ENCODE measurements at regions not wholly inside any gene's neighbourhood (a gene's known extent, or its start where the extent isn't known, plus 50 kb on each side); places are given as distances from the start of the nearest gene placed in this dataset.

DNA sequence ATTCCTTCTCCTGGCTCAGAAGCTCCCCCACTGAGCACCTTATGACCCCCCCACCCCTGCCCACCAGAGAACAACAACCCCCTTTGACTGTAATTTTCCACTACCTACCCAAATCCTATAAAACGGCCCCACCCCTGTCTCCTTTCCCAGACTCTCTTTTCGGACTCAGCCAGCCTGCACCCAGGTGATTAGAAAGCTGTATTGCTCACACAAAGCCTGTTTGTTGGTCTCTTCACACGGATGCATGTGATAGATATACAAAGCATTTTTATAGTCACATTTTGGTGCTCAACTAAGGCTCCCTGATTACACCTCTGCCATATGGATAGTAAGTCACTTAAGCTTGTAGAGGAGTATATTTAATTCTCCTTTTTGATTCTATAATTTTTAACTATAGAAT is 985.8 kb downstream of the REEP3 start (continued):
- TF ChIP-seq, protein P1, sequence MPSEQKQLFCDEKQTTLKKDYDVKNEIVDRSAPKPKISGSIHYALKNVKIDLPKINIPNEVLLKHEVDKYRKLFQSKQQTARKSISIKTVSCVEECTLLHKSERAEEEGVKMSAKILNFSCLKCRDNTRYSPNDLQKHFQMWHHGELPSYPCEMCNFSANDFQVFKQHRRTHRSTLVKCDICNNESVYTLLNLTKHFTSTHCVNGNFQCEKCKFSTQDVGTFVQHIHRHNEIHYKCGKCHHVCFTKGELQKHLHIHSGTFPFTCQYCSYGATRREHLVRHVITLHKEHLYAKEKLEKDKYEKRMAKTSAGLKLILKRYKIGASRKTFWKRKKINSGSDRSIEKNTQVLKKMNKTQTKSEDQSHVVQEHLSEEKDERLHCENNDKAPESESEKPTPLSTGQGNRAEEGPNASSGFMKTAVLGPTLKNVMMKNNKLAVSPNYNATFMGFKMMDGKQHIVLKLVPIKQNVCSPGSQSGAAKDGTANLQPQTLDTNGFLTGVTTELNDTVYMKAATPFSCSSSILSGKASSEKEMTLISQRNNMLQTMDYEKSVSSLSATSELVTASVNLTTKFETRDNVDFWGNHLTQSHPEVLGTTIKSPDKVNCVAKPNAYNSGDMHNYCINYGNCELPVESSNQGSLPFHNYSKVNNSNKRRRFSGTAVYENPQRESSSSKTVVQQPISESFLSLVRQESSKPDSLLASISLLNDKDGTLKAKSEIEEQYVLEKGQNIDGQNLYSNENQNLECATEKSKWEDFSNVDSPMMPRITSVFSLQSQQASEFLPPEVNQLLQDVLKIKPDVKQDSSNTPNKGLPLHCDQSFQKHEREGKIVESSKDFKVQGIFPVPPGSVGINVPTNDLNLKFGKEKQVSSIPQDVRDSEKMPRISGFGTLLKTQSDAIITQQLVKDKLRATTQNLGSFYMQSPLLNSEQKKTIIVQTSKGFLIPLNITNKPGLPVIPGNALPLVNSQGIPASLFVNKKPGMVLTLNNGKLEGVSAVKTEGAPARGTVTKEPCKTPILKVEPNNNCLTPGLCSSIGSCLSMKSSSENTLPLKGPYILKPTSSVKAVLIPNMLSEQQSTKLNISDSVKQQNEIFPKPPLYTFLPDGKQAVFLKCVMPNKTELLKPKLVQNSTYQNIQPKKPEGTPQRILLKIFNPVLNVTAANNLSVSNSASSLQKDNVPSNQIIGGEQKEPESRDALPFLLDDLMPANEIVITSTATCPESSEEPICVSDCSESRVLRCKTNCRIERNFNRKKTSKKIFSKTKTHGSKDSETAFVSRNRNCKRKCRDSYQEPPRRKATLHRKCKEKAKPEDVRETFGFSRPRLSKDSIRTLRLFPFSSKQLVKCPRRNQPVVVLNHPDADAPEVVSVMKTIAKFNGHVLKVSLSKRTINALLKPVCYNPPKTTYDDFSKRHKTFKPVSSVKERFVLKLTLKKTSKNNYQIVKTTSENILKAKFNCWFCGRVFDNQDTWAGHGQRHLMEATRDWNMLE (tag by site-specific recombination; conservative IDR thresholded peaks at IDR 0.05; ENCODE audit: low read depth) = no peak
- TF ChIP-seq SP3 (tag by site-specific recombination; IDR thresholded peaks at IDR 0.05) (no peak), KLF7 (tag by site-specific recombination; IDR thresholded peaks at IDR 0.05; ENCODE audit: borderline replicate concordance) (no peak), ZNF214 (tag by site-specific recombination; IDR thresholded peaks at IDR 0.05; ENCODE audit: borderline replicate concordance) (no peak), IKZF3 (tag by site-specific recombination; IDR thresholded peaks at IDR 0.05) (no peak), ZNF133 (tag by site-specific recombination; IDR thresholded peaks at IDR 0.05) (no peak)
- TF ChIP-seq, protein P2, sequence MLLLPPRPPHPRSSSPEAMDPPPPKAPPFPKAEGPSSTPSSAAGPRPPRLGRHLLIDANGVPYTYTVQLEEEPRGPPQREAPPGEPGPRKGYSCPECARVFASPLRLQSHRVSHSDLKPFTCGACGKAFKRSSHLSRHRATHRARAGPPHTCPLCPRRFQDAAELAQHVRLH (tag by site-specific recombination; IDR thresholded peaks at IDR 0.05) = no peak
- TF ChIP-seq, protein P3, sequence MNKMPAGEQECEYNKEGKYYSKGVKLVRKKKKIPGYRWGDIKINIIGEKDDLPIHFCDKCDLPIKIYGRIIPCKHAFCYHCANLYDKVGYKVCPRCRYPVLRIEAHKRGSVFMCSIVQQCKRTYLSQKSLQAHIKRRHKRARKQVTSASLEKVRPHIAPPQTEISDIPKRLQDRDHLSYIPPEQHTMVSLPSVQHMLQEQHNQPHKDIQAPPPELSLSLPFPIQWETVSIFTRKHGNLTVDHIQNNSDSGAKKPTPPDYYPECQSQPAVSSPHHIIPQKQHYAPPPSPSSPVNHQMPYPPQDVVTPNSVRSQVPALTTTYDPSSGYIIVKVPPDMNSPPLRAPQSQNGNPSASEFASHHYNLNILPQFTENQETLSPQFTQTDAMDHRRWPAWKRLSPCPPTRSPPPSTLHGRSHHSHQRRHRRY (tag by site-specific recombination; IDR thresholded peaks at IDR 0.05) = no peak

DNA sequence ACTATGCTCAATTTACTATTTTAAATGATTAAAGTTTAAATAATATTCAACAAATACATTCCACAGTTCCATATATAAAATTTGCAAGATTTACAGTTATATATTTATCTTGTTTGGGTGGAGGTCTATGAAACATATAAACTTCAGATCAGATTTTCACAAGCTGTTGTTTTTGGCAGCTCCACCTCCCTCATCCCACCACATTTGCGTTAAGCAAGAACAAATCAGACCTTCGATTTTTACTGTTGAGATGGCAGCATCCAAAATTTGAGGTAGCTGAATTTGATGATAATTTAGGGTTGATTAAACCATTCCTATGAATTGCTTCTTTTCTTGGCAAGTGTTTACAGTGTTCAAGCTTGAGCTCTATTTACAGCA is 986.4 kb downstream of the REEP3 start:
- ChIA-PET CTCF (no interaction called here), POLR2A (no interaction called here)
- no peaks in the 10 kb centered on the region for H3K4me1 ChIP-seq (ENCODE audit: control insufficient read depth, insufficient read depth, low read length)
- TF ChIP-seq, protein P4, sequence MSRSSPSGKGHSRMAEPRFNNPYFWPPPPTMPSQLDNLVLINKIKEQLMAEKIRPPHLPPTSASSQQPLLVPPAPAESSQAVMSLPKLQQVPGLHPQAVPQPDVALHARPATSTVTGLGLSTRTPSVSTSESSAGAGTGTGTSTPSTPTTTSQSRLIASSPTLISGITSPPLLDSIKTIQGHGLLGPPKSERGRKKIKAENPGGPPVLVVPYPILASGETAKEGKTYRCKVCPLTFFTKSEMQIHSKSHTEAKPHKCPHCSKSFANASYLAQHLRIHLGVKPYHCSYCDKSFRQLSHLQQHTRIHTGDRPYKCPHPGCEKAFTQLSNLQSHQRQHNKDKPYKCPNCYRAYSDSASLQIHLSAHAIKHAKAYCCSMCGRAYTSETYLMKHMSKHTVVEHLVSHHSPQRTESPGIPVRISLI (tag by site-specific recombination; IDR thresholded peaks at IDR 0.05) = no peak
- TF ChIP-seq ZNF776 (tag by site-specific recombination; IDR thresholded peaks at IDR 0.05; ENCODE audit: borderline replicate concordance) = no peak
- TF ChIP-seq FEZF1 (tag by site-specific recombination; IDR thresholded peaks at IDR 0.05) = no peak
- TF ChIP-seq ZNF561 (tag by site-specific recombination; IDR thresholded peaks at IDR 0.05; ENCODE audit: borderline replicate concordance) = no peak
- TF ChIP-seq ZNF596 (tag by site-specific recombination; IDR thresholded peaks at IDR 0.05) = no peak
- TF ChIP-seq, protein P5, sequence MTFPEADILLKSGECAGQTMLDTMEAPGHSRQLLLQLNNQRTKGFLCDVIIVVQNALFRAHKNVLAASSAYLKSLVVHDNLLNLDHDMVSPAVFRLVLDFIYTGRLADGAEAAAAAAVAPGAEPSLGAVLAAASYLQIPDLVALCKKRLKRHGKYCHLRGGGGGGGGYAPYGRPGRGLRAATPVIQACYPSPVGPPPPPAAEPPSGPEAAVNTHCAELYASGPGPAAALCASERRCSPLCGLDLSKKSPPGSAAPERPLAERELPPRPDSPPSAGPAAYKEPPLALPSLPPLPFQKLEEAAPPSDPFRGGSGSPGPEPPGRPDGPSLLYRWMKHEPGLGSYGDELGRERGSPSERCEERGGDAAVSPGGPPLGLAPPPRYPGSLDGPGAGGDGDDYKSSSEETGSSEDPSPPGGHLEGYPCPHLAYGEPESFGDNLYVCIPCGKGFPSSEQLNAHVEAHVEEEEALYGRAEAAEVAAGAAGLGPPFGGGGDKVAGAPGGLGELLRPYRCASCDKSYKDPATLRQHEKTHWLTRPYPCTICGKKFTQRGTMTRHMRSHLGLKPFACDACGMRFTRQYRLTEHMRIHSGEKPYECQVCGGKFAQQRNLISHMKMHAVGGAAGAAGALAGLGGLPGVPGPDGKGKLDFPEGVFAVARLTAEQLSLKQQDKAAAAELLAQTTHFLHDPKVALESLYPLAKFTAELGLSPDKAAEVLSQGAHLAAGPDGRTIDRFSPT (tag by site-specific recombination; IDR thresholded peaks at IDR 0.05) = no peak
- H3K9me3 ChIP-seq (ENCODE audit: control insufficient read depth, insufficient read depth, low read depth, low read length) = no peaks in the 10 kb centered on the region
- no peak overlapping the region for H3K27ac ChIP-seq (ENCODE audit: extremely low read depth, low read depth, low read length)
- H3K4me3 ChIP-seq (ENCODE audit: low read depth, low read length) = no peak overlapping the region
- H3K36me3 ChIP-seq (ENCODE audit: control insufficient read depth in 2 of 2, insufficient read depth in 1 of 2, low read length in 2 of 2) = no peaks in the 10 kb centered on the region
